ENCODE measurements at regions not wholly inside any gene's neighbourhood (a gene's known extent, or its start where the extent isn't known, plus 50 kb on each side); places are given as distances from the start of the nearest gene placed in this dataset.

DNA sequence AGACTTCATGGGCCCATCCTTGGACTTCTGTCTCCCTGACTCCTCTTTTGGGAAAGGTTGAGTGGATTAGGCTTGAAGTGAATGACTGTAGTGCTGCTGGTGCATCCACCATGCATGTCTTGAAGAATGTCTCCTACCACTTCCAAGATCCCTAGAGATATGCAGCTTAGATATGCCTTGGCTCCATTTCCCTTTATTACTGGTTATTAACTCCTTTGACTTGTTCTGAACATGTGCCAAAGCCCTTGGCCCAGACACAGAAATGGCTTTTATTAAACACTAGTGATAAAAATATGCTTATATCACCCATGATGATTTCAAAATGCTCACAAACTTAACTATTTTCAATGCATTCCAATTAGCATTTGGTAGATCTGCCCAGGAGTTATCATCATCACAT, 90.0 kb upstream of the SLC14A2 start:
- H3K9me2 ChIP-seq (ENCODE audit: insufficient read depth): no peaks in the 10 kb centered on the region
- intact Hi-C loops (cut with micrococcal nuclease): no loop called here
- CTCF ChIA-PET: no interaction called here
- no peaks in the 10 kb centered on the region for H3K4me1 ChIP-seq (ENCODE audit: control insufficient read depth in 1 of 2, insufficient read depth in 2 of 2, low read length in 2 of 2)
- H3K79me2 ChIP-seq (ENCODE audit: insufficient read depth, low read length): no peaks in the 10 kb centered on the region
- H2AFZ ChIP-seq (ENCODE audit: low read depth, low read length, poor library complexity, severe bottlenecking): no peak overlapping the region
- H3K9me3 ChIP-seq (ENCODE audit: control insufficient read depth in 1 of 2, insufficient read depth in 1 of 2, low read depth in 1 of 2, low read length in 2 of 2): no peaks in the 10 kb centered on the region
- no TSS peak for BruUV-seq (replicated peaks)
- no peaks in the 10 kb centered on the region for H3K27me3 ChIP-seq (ENCODE audit: insufficient read depth, low read length)
- RAD21 ChIA-PET (ENCODE audit: low non-redundant PET in 1 of 2, low total read pairs in 2 of 2, uncharacterized antibody in 2 of 2, unreplicated experiment in 2 of 2): no interaction called here
- no peak for DNase-seq (ENCODE audit: low read depth, low spot score)
- no peak overlapping the region for H3K4me2 ChIP-seq (ENCODE audit: low read length)
- no peaks in the 10 kb centered on the region for H3K36me3 ChIP-seq (ENCODE audit: control insufficient read depth in 1 of 2, insufficient read depth in 2 of 2, low read length in 2 of 2)
- POLR2A ChIA-PET: no interaction called here
- no peaks in the 10 kb centered on the region for H4K20me1 ChIP-seq (ENCODE audit: insufficient read depth)
- no peak overlapping the region for H3K4me3 ChIP-seq (replicated peaks in 1 of 2; ENCODE audit: low read depth in 1 of 2, low read length in 2 of 2)
- no peak overlapping the region for H3K27ac ChIP-seq (ENCODE audit: low read depth, low read length)
- no peak for ATAC-seq
- TF ChIP-seq SRF (IDR thresholded peaks at IDR 0.05; ENCODE audit: low read depth) (no peak), JUND (IDR thresholded peaks at IDR 0.05) (no peak), ZFX (IDR thresholded peaks at IDR 0.05) (no peak)
- H3K9ac ChIP-seq (ENCODE audit: low read length): no peak overlapping the region

DNA sequence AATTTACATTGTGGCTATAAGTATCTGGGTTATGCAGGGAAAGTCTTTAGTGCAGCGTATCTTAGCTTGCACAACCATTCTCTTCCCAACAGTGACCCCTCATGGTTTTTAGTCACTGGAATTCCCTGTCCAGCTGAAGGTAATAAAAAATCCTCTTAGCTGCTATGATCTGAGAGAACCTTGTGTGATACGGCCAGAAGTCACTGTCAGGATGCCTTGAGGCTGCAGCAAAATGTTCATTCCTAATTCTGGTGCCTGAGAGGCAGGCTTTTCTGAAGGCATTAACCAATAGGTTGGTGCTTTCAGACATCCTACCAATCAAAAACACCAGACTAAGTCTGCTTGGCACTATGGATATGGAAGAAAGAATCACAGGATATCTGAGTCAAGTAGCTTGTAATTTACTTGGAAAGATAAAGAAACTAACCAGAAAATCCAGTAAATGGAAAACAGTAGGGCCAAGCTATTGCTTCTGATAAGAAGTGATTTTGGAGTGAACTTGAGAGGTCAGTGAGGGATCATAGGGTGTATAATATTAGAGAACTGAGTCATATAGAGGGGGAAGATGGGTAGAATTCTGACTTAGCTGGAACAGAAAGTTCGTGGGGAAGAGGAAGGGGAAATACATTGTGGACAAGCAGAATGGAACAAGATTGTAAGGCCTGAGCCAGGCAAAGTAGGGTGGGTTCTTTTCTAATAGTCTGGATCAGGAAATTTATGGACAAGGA, 89.0 kb upstream of the SLC14A2 start:
- Histone ChIP-seq H3K4me2 (ENCODE audit: low read length) (no peak overlapping the region), H4K20me1 (ENCODE audit: insufficient read depth) (no peaks in the 10 kb centered on the region), H3K4me3 (replicated peaks in 1 of 2; ENCODE audit: low read depth in 1 of 2, low read length in 2 of 2) (no peak overlapping the region), H3K27me3 (ENCODE audit: insufficient read depth, low read length) (no peaks in the 10 kb centered on the region), H3K9me3 (ENCODE audit: control insufficient read depth in 1 of 2, insufficient read depth in 1 of 2, low read depth in 1 of 2, low read length in 2 of 2) (no peaks in the 10 kb centered on the region), H3K27ac (ENCODE audit: low read depth, low read length) (no peak overlapping the region), H3K36me3 (ENCODE audit: control insufficient read depth in 1 of 2, insufficient read depth in 2 of 2, low read length in 2 of 2) (no peaks in the 10 kb centered on the region), H2AFZ (ENCODE audit: low read depth, low read length, poor library complexity, severe bottlenecking) (no peak overlapping the region), H3K9ac (ENCODE audit: low read length) (no peak overlapping the region), H3K9me2 (ENCODE audit: insufficient read depth) (no peaks in the 10 kb centered on the region), H3K79me2 (ENCODE audit: insufficient read depth, low read length) (no peaks in the 10 kb centered on the region), H3K4me1 (ENCODE audit: control insufficient read depth in 1 of 2, insufficient read depth in 2 of 2, low read length in 2 of 2) (no peaks in the 10 kb centered on the region)
- intact Hi-C loops (cut with micrococcal nuclease): no loop called here
- BruUV-seq (replicated peaks): no TSS peak
- no peak for ATAC-seq
- POLR2A ChIA-PET: no interaction called here
- no peak for TF ChIP-seq YY1 (IDR thresholded peaks at IDR 0.05; ENCODE audit: extremely low read depth, insufficient replicate concordance, low read depth, low read length)
- no peak for TF ChIP-seq EZH2phosphoT487 (IDR thresholded peaks at IDR 0.05; ENCODE audit: borderline replicate concordance)
- TF ChIP-seq, protein P1, sequence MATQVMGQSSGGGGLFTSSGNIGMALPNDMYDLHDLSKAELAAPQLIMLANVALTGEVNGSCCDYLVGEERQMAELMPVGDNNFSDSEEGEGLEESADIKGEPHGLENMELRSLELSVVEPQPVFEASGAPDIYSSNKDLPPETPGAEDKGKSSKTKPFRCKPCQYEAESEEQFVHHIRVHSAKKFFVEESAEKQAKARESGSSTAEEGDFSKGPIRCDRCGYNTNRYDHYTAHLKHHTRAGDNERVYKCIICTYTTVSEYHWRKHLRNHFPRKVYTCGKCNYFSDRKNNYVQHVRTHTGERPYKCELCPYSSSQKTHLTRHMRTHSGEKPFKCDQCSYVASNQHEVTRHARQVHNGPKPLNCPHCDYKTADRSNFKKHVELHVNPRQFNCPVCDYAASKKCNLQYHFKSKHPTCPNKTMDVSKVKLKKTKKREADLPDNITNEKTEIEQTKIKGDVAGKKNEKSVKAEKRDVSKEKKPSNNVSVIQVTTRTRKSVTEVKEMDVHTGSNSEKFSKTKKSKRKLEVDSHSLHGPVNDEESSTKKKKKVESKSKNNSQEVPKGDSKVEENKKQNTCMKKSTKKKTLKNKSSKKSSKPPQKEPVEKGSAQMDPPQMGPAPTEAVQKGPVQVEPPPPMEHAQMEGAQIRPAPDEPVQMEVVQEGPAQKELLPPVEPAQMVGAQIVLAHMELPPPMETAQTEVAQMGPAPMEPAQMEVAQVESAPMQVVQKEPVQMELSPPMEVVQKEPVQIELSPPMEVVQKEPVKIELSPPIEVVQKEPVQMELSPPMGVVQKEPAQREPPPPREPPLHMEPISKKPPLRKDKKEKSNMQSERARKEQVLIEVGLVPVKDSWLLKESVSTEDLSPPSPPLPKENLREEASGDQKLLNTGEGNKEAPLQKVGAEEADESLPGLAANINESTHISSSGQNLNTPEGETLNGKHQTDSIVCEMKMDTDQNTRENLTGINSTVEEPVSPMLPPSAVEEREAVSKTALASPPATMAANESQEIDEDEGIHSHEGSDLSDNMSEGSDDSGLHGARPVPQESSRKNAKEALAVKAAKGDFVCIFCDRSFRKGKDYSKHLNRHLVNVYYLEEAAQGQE (IDR thresholded peaks at IDR 0.05; ENCODE audit: low read depth): no peak
- no peak for TF ChIP-seq ZNF274 (IDR thresholded peaks at IDR 0.05; ENCODE audit: low read depth, low read length)
- TF ChIP-seq CEBPB (IDR thresholded peaks at IDR 0.05; ENCODE audit: low read depth): no peak
- no peak for TF ChIP-seq ZFX (IDR thresholded peaks at IDR 0.05)
- TF ChIP-seq RAD21 (IDR thresholded peaks at IDR 0.05; ENCODE audit: low read depth): no peak
- no peak for TF ChIP-seq TCF7L2 (IDR thresholded peaks at IDR 0.05; ENCODE audit: borderline replicate concordance, extremely low read depth, insufficient read depth, insufficient read length)
- CTCF ChIA-PET: no interaction called here
- RAD21 ChIA-PET (ENCODE audit: low non-redundant PET in 1 of 2, low total read pairs in 2 of 2, uncharacterized antibody in 2 of 2, unreplicated experiment in 2 of 2): no interaction called here
- DNase-seq (ENCODE audit: low read depth, low spot score): no peak
